Osteocyte (in vitro differentiated cells): ENCODE measurements at regions not wholly inside any gene's neighbourhood (a gene's known extent, or its start where the extent isn't known, plus 50 kb on each side); places are given as distances from the start of the nearest gene placed in this dataset.
A peak's percentile ranks its signal among the peaks of the same experiment; 100 is the strongest.

Experiments
- DNase-seq: peaks from one replicate; pipeline ENCODE4 v3.0.0; 2021; ENCODE audit warnings: mixed read lengths; ENCODE audit not compliant: unreplicated experiment; ENCODE audit errors: extremely low spot score
- H3K27ac Mint-ChIP-seq: one replicate; pipeline ENCODE4 v1.8.0; 2021; ENCODE audit warnings: mild to moderate bottlenecking, mixed read lengths; ENCODE audit not compliant: unreplicated experiment
- H3K27me3 Mint-ChIP-seq: one replicate; pipeline ENCODE4 v1.8.0; 2021; ENCODE audit warnings: mixed read lengths; ENCODE audit not compliant: unreplicated experiment
- H3K36me3 Mint-ChIP-seq: one replicate; pipeline ENCODE4 v1.8.0; 2021; ENCODE audit warnings: mixed read lengths; ENCODE audit not compliant: unreplicated experiment
- H3K4me1 Mint-ChIP-seq: one replicate; pipeline ENCODE4 v1.8.0; 2021; ENCODE audit warnings: mixed read lengths; ENCODE audit not compliant: unreplicated experiment
- H3K4me3 Mint-ChIP-seq: one replicate; pipeline ENCODE4 v1.8.0; 2021; ENCODE audit warnings: mild to moderate bottlenecking, moderate library complexity, mixed read lengths; ENCODE audit not compliant: unreplicated experiment
- H3K9me3 Mint-ChIP-seq: one replicate; pipeline ENCODE4 v1.8.0; 2021; ENCODE audit warnings: mixed read lengths; ENCODE audit not compliant: unreplicated experiment
- TF ChIP-seq, protein P1 (sequence below): fragments of 200-600 bp; sonication (generic); IDR thresholded peaks from 2 replicates; pipeline ENCODE4 v1.5.0; 2021; ENCODE audit warnings: antibody characterized with exemption, mild to moderate bottlenecking, moderate library complexity

DNA sequence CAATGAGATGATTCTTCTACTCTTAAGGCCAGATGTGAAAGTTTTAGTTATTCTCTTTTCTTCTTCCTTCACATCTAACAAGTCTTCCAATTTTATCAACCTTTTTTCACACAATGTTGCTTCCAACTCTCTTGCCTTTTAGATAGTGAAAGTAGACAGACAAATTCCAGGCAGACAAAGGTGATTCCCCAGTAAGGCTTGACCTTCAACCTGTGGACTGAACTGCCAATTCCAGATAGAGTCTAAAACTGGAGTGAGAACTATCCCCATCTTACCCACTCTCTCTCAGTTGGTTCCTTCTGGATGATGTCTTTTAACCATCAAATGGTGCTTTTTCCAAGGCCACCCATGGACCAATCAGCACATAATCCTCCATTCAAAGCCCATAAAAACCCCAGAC is 159.0 kb downstream of the NSUN3 start:
- Mint-ChIP-seq H3K9me3 (no peaks in the 10 kb centered on the region), H3K36me3 (no peaks in the 10 kb centered on the region), H3K4me3 (no peak overlapping the region), H3K27ac (no peak overlapping the region), H3K4me1 (peaks cover 9% of the 10 kb centered on the region), H3K27me3 (peaks cover 13% of the 10 kb centered on the region)
- TF ChIP-seq, protein P1, sequence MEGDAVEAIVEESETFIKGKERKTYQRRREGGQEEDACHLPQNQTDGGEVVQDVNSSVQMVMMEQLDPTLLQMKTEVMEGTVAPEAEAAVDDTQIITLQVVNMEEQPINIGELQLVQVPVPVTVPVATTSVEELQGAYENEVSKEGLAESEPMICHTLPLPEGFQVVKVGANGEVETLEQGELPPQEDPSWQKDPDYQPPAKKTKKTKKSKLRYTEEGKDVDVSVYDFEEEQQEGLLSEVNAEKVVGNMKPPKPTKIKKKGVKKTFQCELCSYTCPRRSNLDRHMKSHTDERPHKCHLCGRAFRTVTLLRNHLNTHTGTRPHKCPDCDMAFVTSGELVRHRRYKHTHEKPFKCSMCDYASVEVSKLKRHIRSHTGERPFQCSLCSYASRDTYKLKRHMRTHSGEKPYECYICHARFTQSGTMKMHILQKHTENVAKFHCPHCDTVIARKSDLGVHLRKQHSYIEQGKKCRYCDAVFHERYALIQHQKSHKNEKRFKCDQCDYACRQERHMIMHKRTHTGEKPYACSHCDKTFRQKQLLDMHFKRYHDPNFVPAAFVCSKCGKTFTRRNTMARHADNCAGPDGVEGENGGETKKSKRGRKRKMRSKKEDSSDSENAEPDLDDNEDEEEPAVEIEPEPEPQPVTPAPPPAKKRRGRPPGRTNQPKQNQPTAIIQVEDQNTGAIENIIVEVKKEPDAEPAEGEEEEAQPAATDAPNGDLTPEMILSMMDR, result no peak
- no peak for DNase-seq

DNA sequence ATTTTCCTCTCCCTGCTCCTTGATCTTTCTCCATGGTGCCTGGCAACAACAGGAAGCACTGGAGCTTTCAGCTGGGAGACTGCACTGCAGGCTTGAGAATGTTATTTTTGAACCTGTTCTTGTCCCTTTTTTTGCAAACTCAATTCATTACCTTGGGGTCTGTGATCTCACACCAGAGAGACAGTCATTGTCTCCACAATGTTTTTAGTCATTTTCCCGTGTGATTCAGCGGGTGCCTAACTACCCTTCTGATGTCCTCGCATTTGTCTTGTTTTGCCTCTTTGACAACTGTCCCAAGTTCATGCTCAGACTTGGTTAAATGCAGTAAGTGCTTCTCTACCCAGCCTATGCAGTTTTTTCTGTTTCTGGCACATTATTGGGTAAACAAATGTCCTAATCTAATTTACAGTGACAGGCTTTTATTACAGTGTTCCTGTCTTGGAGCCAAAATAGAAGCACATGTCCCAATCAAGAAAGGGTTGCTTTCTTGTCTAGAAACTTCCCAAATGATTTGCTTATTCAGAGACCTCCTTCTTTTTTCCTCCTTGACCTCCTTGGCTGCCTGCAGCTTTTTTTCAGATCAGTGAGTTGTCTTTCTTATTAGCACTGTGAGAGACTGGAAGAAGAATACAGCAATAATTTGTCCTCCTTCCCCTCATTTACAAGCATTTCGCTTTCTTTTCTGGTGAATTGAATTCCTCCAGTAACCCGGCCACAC is 162.4 kb downstream of the NSUN3 start:
- Mint-ChIP-seq H3K27me3 (peaks cover 11% of the 10 kb centered on the region), H3K36me3 (no peaks in the 10 kb centered on the region), H3K4me3 (no peak overlapping the region), H3K4me1 (peaks cover 9% of the 10 kb centered on the region), H3K27ac (no peak overlapping the region), H3K9me3 (no peaks in the 10 kb centered on the region)
- no peak for DNase-seq
- TF ChIP-seq, protein P1, result no peak

DNA sequence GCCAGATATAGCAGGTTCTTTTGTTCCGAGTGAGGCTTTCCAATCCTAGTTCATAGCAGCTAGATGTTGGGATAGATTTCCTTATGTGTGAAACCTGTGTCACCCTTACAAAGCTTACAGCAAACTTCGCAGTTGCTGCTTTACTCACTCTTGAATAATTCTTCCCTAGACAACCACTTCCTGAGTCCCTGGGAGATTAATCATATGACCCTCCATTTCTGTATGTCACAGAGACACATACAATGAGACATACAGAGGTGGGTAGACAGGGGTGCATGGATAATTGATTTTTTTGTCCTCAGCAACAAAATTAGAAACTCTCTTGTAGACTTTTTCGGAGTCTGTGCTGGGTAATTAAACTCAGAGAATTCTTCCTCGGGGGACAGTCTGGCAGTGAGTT is 163.2 kb downstream of the NSUN3 start:
- DNase-seq, result no peak
- TF ChIP-seq, protein P1, result no peak
- H3K27me3 Mint-ChIP-seq, result peaks cover 11% of the 10 kb centered on the region
- no peaks in the 10 kb centered on the region for H3K9me3 Mint-ChIP-seq
- no peaks in the 10 kb centered on the region for H3K36me3 Mint-ChIP-seq
- H3K4me1 Mint-ChIP-seq, result peaks cover 9% of the 10 kb centered on the region
- no peak overlapping the region for H3K27ac Mint-ChIP-seq
- H3K4me3 Mint-ChIP-seq, result no peak overlapping the region

DNA sequence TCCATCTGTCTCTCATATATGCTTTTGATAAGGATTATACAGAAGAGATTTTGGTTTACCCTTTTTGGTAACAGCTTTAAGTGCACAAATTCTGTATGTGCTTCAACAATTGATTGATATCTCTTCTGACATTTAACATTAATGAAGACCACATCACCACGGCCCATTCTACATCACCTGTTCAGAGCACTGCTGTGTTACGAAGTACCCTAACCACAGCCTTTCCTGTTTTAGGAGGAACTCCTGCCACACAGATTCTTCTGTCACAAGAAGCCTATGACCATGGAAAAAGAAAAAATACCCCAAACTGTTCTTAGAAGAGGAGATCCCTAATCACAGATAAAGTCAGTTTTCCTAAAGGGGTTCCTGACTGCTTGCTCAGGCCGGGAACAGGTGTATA is 170.1 kb downstream of the NSUN3 start:
- TF ChIP-seq, protein P1, result no peak
- no peaks in the 10 kb centered on the region for H3K27me3 Mint-ChIP-seq
- no peaks in the 10 kb centered on the region for H3K4me1 Mint-ChIP-seq
- no peak overlapping the region for H3K27ac Mint-ChIP-seq
- no peak for DNase-seq
- H3K36me3 Mint-ChIP-seq, result no peaks in the 10 kb centered on the region
- H3K9me3 Mint-ChIP-seq, result no peaks in the 10 kb centered on the region
- H3K4me3 Mint-ChIP-seq, result no peak overlapping the region

DNA sequence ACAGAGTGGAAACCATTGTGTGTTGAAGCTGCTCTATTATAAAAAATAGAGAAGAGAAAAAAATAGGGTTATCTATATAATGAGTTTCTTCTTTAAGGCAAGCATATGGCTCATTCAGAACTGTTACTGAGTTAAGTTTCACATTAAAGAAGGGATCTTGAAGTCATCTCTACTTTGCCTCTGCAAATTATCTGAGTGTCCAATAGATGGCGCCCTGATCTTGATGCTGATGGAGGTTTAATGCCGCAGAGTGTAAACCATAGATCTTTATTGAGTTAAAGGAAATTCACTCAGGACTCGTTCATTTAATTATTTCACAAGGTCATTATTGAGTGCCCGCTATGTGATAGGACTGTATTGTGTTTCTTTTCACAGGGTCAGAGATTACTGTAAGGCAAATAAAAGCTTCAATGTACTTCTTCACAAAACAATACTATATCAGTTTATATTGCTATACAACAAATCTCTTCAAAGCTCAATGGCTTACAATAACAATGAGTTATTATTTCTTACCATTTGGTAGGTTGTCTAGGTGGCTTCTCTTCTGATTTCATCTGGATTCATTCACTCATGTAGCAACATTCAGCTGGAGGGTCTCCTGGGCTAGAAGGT is 171.4 kb downstream of the NSUN3 start:
- Mint-ChIP-seq H3K4me1 (no peaks in the 10 kb centered on the region), H3K9me3 (no peaks in the 10 kb centered on the region), H3K27ac (no peak overlapping the region), H3K36me3 (no peaks in the 10 kb centered on the region), H3K27me3 (no peaks in the 10 kb centered on the region), H3K4me3 (no peak overlapping the region)
- TF ChIP-seq, protein P1, result peak; percentile 71
- no peak for DNase-seq
